ENCODE measurements at regions not wholly inside any gene's neighbourhood (a gene's known extent, or its start where the extent isn't known, plus 50 kb on each side); places are given as distances from the start of the nearest gene placed in this dataset.

- TF ChIP-seq USF1 (IDR thresholded peaks at IDR 0.05) = no peak
- no peak for TF ChIP-seq YY1 (IDR thresholded peaks at IDR 0.05; ENCODE audit: low read depth)
- no peak for TF ChIP-seq MAX (IDR thresholded peaks at IDR 0.05)
- no peak for TF ChIP-seq EP300 (IDR thresholded peaks at IDR 0.05; ENCODE audit: borderline replicate concordance)
- no peak for TF ChIP-seq TCF12 (IDR thresholded peaks at IDR 0.05; ENCODE audit: low read depth)
- no peak for TF ChIP-seq TEAD4 (IDR thresholded peaks at IDR 0.05)
- no peak for TF ChIP-seq ZBTB7A (IDR thresholded peaks at IDR 0.05; ENCODE audit: low read depth)
- TF ChIP-seq CEBPB (IDR thresholded peaks at IDR 0.05) = no peak
- TF ChIP-seq RAD21 (IDR thresholded peaks at IDR 0.05; ENCODE audit: low read depth) = no peak
- no peak for TF ChIP-seq FOXM1 (IDR thresholded peaks at IDR 0.05; ENCODE audit: borderline replicate concordance, low read depth)
- no peak for TF ChIP-seq TAF1 (IDR thresholded peaks at IDR 0.05; ENCODE audit: low read depth)
- no peak for TF ChIP-seq NFIC (IDR thresholded peaks at IDR 0.05)
- TF ChIP-seq REST (IDR thresholded peaks at IDR 0.05; ENCODE audit: low read depth) = no peak
Measured at GRCh38 chr6:78353040-78353439, 514.3 kb upstream of the IRAK1BP1 start.

All from Ishikawa (cell line).